Nephron progenitor cell (in vitro differentiated cells): ENCODE measurements at regions not wholly inside any gene's neighbourhood (a gene's known extent, or its start where the extent isn't known, plus 50 kb on each side); places are given as distances from the start of the nearest gene placed in this dataset.

ENCODE experiments used
- DNase-seq: peaks from one replicate; pipeline ENCODE4 v3.0.0; 2021
- H3K27ac Mint-ChIP-seq: 2 replicates; pipeline ENCODE4 v1.8.0; 2021; ENCODE audit warnings: mild to moderate bottlenecking, moderate library complexity, mixed read lengths
- H3K27me3 Mint-ChIP-seq: 2 replicates; pipeline ENCODE4 v1.8.0; 2021; ENCODE audit warnings: mild to moderate bottlenecking, low read depth, mixed read lengths; ENCODE audit not compliant: poor library complexity
- H3K36me3 Mint-ChIP-seq: 2 replicates; pipeline ENCODE4 v1.8.0; 2021; ENCODE audit warnings: low read depth, mixed read lengths
- H3K4me1 Mint-ChIP-seq: 2 replicates; pipeline ENCODE4 v1.8.0; 2021; ENCODE audit warnings: mixed read lengths
- H3K4me3 Mint-ChIP-seq: 2 replicates; pipeline ENCODE4 v1.8.0; 2021; ENCODE audit warnings: mild to moderate bottlenecking, moderate library complexity, mixed read lengths
- H3K9me3 Mint-ChIP-seq: 2 replicates; pipeline ENCODE4 v1.8.0; 2021; ENCODE audit warnings: mild to moderate bottlenecking, moderate library complexity, mixed read lengths
- CTCF ChIP-seq: fragments of 200-600 bp; sonication (generic); IDR thresholded peaks from 2 replicates; pipeline ENCODE4 v1.5.0; 2021; ENCODE audit warnings: antibody characterized with exemption

GRCh38 chr3:176759815-176760506 lies 437.3 kb downstream of the TBL1XR1 start:
- no peak for TF ChIP-seq CTCF
- H3K27me3 Mint-ChIP-seq, result no peaks in the 10 kb centered on the region
- peaks cover 10% of the 10 kb centered on the region for H3K9me3 Mint-ChIP-seq
- no peaks in the 10 kb centered on the region for H3K36me3 Mint-ChIP-seq
- no peak for DNase-seq
- H3K4me3 Mint-ChIP-seq, result no peak overlapping the region
- H3K4me1 Mint-ChIP-seq, result no peaks in the 10 kb centered on the region
- no peak overlapping the region for H3K27ac Mint-ChIP-seq

- no peak overlapping the region for H3K27ac Mint-ChIP-seq
- no peak for TF ChIP-seq CTCF
- no peaks in the 10 kb centered on the region for H3K9me3 Mint-ChIP-seq
- peaks cover 3% of the 10 kb centered on the region for H3K27me3 Mint-ChIP-seq
- DNase-seq, result no peak
- peaks cover 7% of the 10 kb centered on the region for H3K4me1 Mint-ChIP-seq
- H3K4me3 Mint-ChIP-seq, result no peak overlapping the region
- no peaks in the 10 kb centered on the region for H3K36me3 Mint-ChIP-seq
These were observed 439.9 kb downstream of the TBL1XR1 start for GRCh38 chr3:176757429-176757828.

GRCh38 chr3:176755977-176756376 lies 441.3 kb downstream of the TBL1XR1 start:
- no peak for DNase-seq
- Mint-ChIP-seq H3K9me3 (no peaks in the 10 kb centered on the region), H3K4me1 (peaks cover 7% of the 10 kb centered on the region), H3K27ac (no peak overlapping the region), H3K27me3 (peaks cover 3% of the 10 kb centered on the region), H3K36me3 (no peaks in the 10 kb centered on the region), H3K4me3 (no peak overlapping the region)
- TF ChIP-seq CTCF, result no peak

- no peaks in the 10 kb centered on the region for H3K9me3 Mint-ChIP-seq
These were observed 441.7 kb downstream of the TBL1XR1 start for GRCh38 chr3:176755552-176755951.

GRCh38 chr3:176741664-176742047 lies 455.6 kb downstream of the TBL1XR1 start:
- H3K9me3 Mint-ChIP-seq, result peaks cover 4% of the 10 kb centered on the region
- TF ChIP-seq CTCF, result no peak
- DNase-seq, result no peak
- H3K4me1 Mint-ChIP-seq, result no peaks in the 10 kb centered on the region
- H3K27me3 Mint-ChIP-seq, result no peaks in the 10 kb centered on the region
- no peak overlapping the region for H3K27ac Mint-ChIP-seq
- no peak overlapping the region for H3K4me3 Mint-ChIP-seq
- no peaks in the 10 kb centered on the region for H3K36me3 Mint-ChIP-seq

More at GRCh38 chr3:176755552-176755951, 441.7 kb downstream of the TBL1XR1 start:
- H3K36me3 Mint-ChIP-seq, result no peaks in the 10 kb centered on the region
- H3K27ac Mint-ChIP-seq, result no peak overlapping the region
- peaks cover 7% of the 10 kb centered on the region for H3K4me1 Mint-ChIP-seq
- DNase-seq, result no peak
- no peak for TF ChIP-seq CTCF
- peaks cover 3% of the 10 kb centered on the region for H3K27me3 Mint-ChIP-seq
- H3K4me3 Mint-ChIP-seq, result no peak overlapping the region
